B cell (primary cell): ENCODE measurements at regions not wholly inside any gene's neighbourhood (a gene's known extent, or its start where the extent isn't known, plus 50 kb on each side); places are given as distances from the start of the nearest gene placed in this dataset.

Experiments
- ATAC-seq: fragments of 200-7000 bp; cut with Tn5 transposase; one replicate; pipeline ENCODE4 v1.10.0; 2021; ENCODE audit warnings: low read depth, mild to moderate bottlenecking, moderate number of reproducible peaks, moderate library complexity
- CTCF ChIA-PET: fragments of 350-600 bp; sonication (Branson Sonifier 250); formaldehyde crosslinking; loops from one replicate; lab custom pipeline; 2021; ENCODE audit warnings: antibody characterized with exemption, inconsistent platforms; lab: Charles Lee
- POLR2A ChIA-PET: fragments of 350-600 bp; sonication (Branson Sonifier 250); formaldehyde crosslinking; loops from one replicate; lab custom pipeline; 2021; ENCODE audit warnings: antibody characterized with exemption; lab: Charles Lee
- DNase-seq: peaks from one replicate; pipeline ENCODE4 v3.0.0; 2013
- H2AFZ ChIP-seq: 2 replicates; pipeline ENCODE4 v1.6.1; 2012; ENCODE audit warnings: mild to moderate bottlenecking, low read depth, low read length; ENCODE audit not compliant: insufficient read depth, poor library complexity, severe bottlenecking
- H3K27ac ChIP-seq, 2 donors: 1 replicate in 1 of 2; 2 replicates in 1 of 2; pipeline ENCODE4 v1.5.1; 2012 to 2013; ENCODE audit warnings: low read length in 2 of 2, mild to moderate bottlenecking in 2 of 2, moderate library complexity in 1 of 2
- H3K27me3 ChIP-seq, 4 experiments: fragments of 200-600 bp in 1 of 4; sonication (generic) in 1 of 4; replicated peaks in 1 of 4; 1 replicate in 2 of 4; 2 replicates in 2 of 4; pipeline versions ENCODE4 v1.6.1 to v1.7.0; 2013 to 2016; ENCODE audit warnings: low read length in 3 of 4, mild to moderate bottlenecking in 2 of 4, mixed read lengths in 1 of 4, moderate library complexity in 1 of 4; ENCODE audit not compliant: insufficient read depth in 4 of 4, control insufficient read depth in 3 of 4; ENCODE audit errors: control extremely low read depth in 1 of 4
- H3K36me3 ChIP-seq, 2 experiments: replicated peaks in 1 of 2; 1 replicate in 1 of 2; 2 replicates in 1 of 2; pipeline versions ENCODE4 v1.6.1 to v1.7.1; 2013; ENCODE audit warnings: low read length in 1 of 2; ENCODE audit not compliant: insufficient read depth in 2 of 2, control insufficient read depth in 1 of 2; ENCODE audit errors: control extremely low read depth in 1 of 2, extremely low read depth in 1 of 2
- H3K4me1 ChIP-seq, 2 donors: fragments of 200-600 bp in 1 of 2; sonication (generic) in 1 of 2; 1 replicate in 1 of 2; 2 replicates in 1 of 2; pipeline versions ENCODE4 v1.5.1 to v1.6.1; 2013 to 2017; ENCODE audit warnings: low read length in 2 of 2; ENCODE audit not compliant: control insufficient read depth in 2 of 2, insufficient read depth in 2 of 2
- H3K4me2 ChIP-seq: replicated peaks from 2 replicates; pipeline ENCODE3; 2012; ENCODE audit warnings: mild to moderate bottlenecking, low read depth, low read length; ENCODE audit not compliant: poor library complexity, severe bottlenecking
- H3K4me3 ChIP-seq, 5 experiments: fragments of 200-600 bp in 1 of 5; sonication (generic) in 1 of 5; 1 replicate in 3 of 5; 2 replicates in 2 of 5; pipeline versions ENCODE4 v1.5.1 to v1.7.0; 2011 to 2016; ENCODE audit warnings: low read length in 4 of 5, mild to moderate bottlenecking in 4 of 5, low read depth in 2 of 5, control low read depth in 1 of 5, moderate library complexity in 1 of 5; ENCODE audit not compliant: insufficient read depth in 1 of 5; ENCODE audit errors: control extremely low read depth in 1 of 5, extremely low read depth in 1 of 5
- H3K79me2 ChIP-seq: fragments of 200-600 bp; sonication (generic); one replicate; pipeline ENCODE4 v1.6.0; 2016; ENCODE audit warnings: low read length; ENCODE audit not compliant: control insufficient read depth, insufficient read depth
- H3K9ac ChIP-seq: fragments of 200-600 bp; sonication (generic); 2 replicates; pipeline ENCODE4 v1.6.1; 2017; ENCODE audit warnings: mild to moderate bottlenecking, low read length, moderate library complexity
- H3K9me3 ChIP-seq, 3 donors: one replicate each; pipeline versions ENCODE4 v1.6.1 to v1.7.1; 2013; ENCODE audit warnings: low read length in 2 of 3; ENCODE audit not compliant: control insufficient read depth in 2 of 3, insufficient read depth in 1 of 3; ENCODE audit errors: control extremely low read depth in 1 of 3
- H4K20me1 ChIP-seq: 2 replicates; pipeline ENCODE4 v1.6.0; 2012; ENCODE audit warnings: mild to moderate bottlenecking, low read length; ENCODE audit not compliant: insufficient read depth, control insufficient read depth, poor library complexity, severe bottlenecking
- H3K27ac Mint-ChIP-seq: one replicate; pipeline ENCODE4 v1.8.0; 2021; ENCODE audit warnings: mixed read lengths
- H3K27me3 Mint-ChIP-seq: one replicate; pipeline ENCODE4 v1.8.0; 2021; ENCODE audit warnings: mixed read lengths
- H3K4me1 Mint-ChIP-seq: one replicate; pipeline ENCODE4 v1.8.0; 2021; ENCODE audit warnings: mixed read lengths
- H3K4me3 Mint-ChIP-seq: one replicate; pipeline ENCODE4 v1.8.0; 2021; ENCODE audit warnings: mixed read lengths
- H3K9me3 Mint-ChIP-seq: one replicate; pipeline ENCODE4 v1.8.0; 2022; ENCODE audit warnings: mixed read lengths; ENCODE audit not compliant: insufficient read depth
- EZH2 ChIP-seq: IDR thresholded peaks from 2 replicates; pipeline ENCODE4 v1.6.1; 2012; ENCODE audit warnings: borderline replicate concordance, low read depth, mild to moderate bottlenecking, moderate library complexity, low read length; ENCODE audit not compliant: insufficient read depth, poor library complexity, severe bottlenecking
- WGBS: methylation state at CpG from one replicate; pipeline ENCODE4 v1.1.5; 2013; ENCODE audit warnings: missing lambda C conversion rate; ENCODE audit not compliant: insufficient coverage; 5-methylcytosine and 5-hydroxymethylcytosine counted together
- intact Hi-C: fragments of 100-400 bp; cut with micrococcal nuclease; formaldehyde crosslinking; loops from one replicate; pipeline ENCODE4 v1.10.0; 2022
- TF ChIP-seq, protein P1 (sequence below): fragments of 200-600 bp; IDR thresholded peaks from one replicate; pipeline ENCODE4 v1.8.0; 2022; ENCODE audit warnings: antibody characterized with exemption, mild to moderate bottlenecking

DNA sequence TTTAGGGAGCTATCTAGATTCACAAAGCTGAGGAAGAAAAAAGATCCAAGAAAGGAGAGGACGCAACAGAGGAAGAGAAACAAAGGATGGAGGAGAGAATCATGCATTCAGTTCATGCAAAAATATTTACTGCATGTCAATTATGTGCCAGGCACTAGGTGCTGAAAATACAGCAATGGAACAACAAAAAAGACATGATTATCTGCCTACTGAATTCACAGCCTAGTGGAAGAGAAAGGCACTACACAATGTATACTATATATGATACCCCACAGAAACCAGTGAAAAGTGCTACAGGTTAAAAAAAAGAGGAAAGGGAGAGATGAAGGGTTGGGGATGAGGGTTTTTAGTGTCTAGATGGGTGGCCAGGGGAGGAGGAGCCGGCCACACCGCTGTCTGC is 520.4 kb upstream of the CELF2 start:
- intact Hi-C loops: no loop called here
- ChIA-PET POLR2A (no interaction called here), CTCF (no interaction called here)

GRCh38 chr10:10498781-10499180 is 518.9 kb upstream of the CELF2 start:
- ChIA-PET CTCF (no interaction called here), POLR2A (no interaction called here)
- DNase-seq: no peak
- Mint-ChIP-seq H3K9me3 (no peaks in the 10 kb centered on the region), H3K4me3 (no peak overlapping the region), H3K27me3 (no peaks in the 10 kb centered on the region), H3K27ac (no peak overlapping the region), H3K4me1 (no peaks in the 10 kb centered on the region)
- no peak for ATAC-seq
- TF ChIP-seq, protein P1, sequence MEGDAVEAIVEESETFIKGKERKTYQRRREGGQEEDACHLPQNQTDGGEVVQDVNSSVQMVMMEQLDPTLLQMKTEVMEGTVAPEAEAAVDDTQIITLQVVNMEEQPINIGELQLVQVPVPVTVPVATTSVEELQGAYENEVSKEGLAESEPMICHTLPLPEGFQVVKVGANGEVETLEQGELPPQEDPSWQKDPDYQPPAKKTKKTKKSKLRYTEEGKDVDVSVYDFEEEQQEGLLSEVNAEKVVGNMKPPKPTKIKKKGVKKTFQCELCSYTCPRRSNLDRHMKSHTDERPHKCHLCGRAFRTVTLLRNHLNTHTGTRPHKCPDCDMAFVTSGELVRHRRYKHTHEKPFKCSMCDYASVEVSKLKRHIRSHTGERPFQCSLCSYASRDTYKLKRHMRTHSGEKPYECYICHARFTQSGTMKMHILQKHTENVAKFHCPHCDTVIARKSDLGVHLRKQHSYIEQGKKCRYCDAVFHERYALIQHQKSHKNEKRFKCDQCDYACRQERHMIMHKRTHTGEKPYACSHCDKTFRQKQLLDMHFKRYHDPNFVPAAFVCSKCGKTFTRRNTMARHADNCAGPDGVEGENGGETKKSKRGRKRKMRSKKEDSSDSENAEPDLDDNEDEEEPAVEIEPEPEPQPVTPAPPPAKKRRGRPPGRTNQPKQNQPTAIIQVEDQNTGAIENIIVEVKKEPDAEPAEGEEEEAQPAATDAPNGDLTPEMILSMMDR: no peak
- no peak for TF ChIP-seq EZH2
- Histone ChIP-seq H3K9ac (no peak overlapping the region), H3K4me2 (no peak overlapping the region), H2AFZ (no peak overlapping the region), H3K27me3 (no peaks in the 10 kb centered on the region), H3K4me3 (no peak overlapping the region), H3K9me3 (peaks cover 0 to 4% (median 0%) of the 10 kb centered on the region in 3 donors), H3K79me2 (no peaks in the 10 kb centered on the region), H3K36me3 (no peaks in the 10 kb centered on the region), H3K4me1 (no peaks in the 10 kb centered on the region), H3K27ac (no peak overlapping the region), H4K20me1 (no peaks in the 10 kb centered on the region)
- intact Hi-C loops: no loop called here
- no CpG with 5 or more reads among the region's 3 CpGs for WGBS

More for the DNA sequence above, 520.4 kb upstream of the CELF2 start:
- H3K4me2 ChIP-seq: no peak overlapping the region
- no peaks in the 10 kb centered on the region for H3K27me3 ChIP-seq
- WGBS: 97% methylated on average over 2 of the region's 3 CpGs
- Mint-ChIP-seq H3K4me3 (no peak overlapping the region), H3K9me3 (no peaks in the 10 kb centered on the region), H3K27me3 (peaks cover 4% of the 10 kb centered on the region), H3K27ac (no peak overlapping the region), H3K4me1 (no peaks in the 10 kb centered on the region)
- no peaks in the 10 kb centered on the region for H4K20me1 ChIP-seq
- H3K36me3 ChIP-seq: no peaks in the 10 kb centered on the region
- no peak overlapping the region for H3K27ac ChIP-seq
- H3K4me3 ChIP-seq: no peak overlapping the region
- no peaks in the 10 kb centered on the region for H3K79me2 ChIP-seq
- no peak overlapping the region for H2AFZ ChIP-seq
- no peak for ATAC-seq
- DNase-seq: no peak
- H3K9me3 ChIP-seq: peaks cover 0 to 4% (median 1%) of the 10 kb centered on the region in 3 donors
- TF ChIP-seq, protein P1: no peak
- no peak for TF ChIP-seq EZH2
- no peaks in the 10 kb centered on the region for H3K4me1 ChIP-seq
- no peak overlapping the region for H3K9ac ChIP-seq
